K562 (cell line): ENCODE measurements at regions not wholly inside any gene's neighbourhood (a gene's known extent, or its start where the extent isn't known, plus 50 kb on each side); places are given as distances from the start of the nearest gene placed in this dataset.

ENCODE experiments used
- ATAC-seq: fragments of 200-7000 bp; cut with Tn5 transposase; 3 replicates; pipeline ENCODE4 v1.9.1; 2020; ENCODE audit warnings: moderate library complexity
- BruUV-seq: library from RNA; stranded (reverse); fragments of 400-500 nt; replicated peaks from 2 replicates; lab custom pipeline; 2021; lab: Mats Ljungman, UMichigan
- CTCF ChIA-PET: fragments of 300-600 bp; formaldehyde crosslinking; extraction: SDS; loops from one replicate; lab custom pipeline; 2021; ENCODE audit warnings: low intra/inter-chr PET ratio; lab: Yijun Ruan, JAX
- POLR2A ChIA-PET: fragments of 300-600, 350-650 bp; sonication (Branson Sonifier 250); formaldehyde crosslinking; extraction: SDS; loops from one replicate; lab custom pipeline; 2021; ENCODE audit warnings: antibody characterized with exemption, inconsistent platforms; lab: Yijun Ruan, JAX
- DNase-seq, 4 experiments: peaks; one replicate each; pipeline versions ENCODE4 v3.0.0 to v3.0.0-alpha.2; 2011 to 2018; ENCODE audit warnings: low spot score in 3 of 4, mixed read lengths in 3 of 4; ENCODE audit errors: extremely low read depth in 1 of 4
- FAIRE-seq: peaks from 2 replicates; lab custom pipeline; 2011; peaks lifted over from hg19 to GRCh38; lab: Jason Lieb, UNC
- H2AFZ ChIP-seq: 2 replicates; pipeline ENCODE4 v1.6.0; 2011; ENCODE audit warnings: low read depth, low read length, control low read depth, inconsistent platforms
- H3K27ac ChIP-seq: fragments of 200-600 bp; 3 replicates; pipeline ENCODE4 v1.8.0; 2011; ENCODE audit warnings: low read depth, mild to moderate bottlenecking, control low read depth, inconsistent platforms, low read length, moderate library complexity, mixed read lengths; ENCODE audit errors: extremely low read depth
- H3K27me3 ChIP-seq, 2 experiments: fragments of 300-600 bp in 1 of 2; 2 replicates in 1 of 2; 3 replicates in 1 of 2; pipeline versions ENCODE4 v1.6.0 to v1.8.0; 2011; ENCODE audit warnings: inconsistent platforms in 2 of 2, low read length in 2 of 2, mild to moderate bottlenecking in 1 of 2, mixed read lengths in 1 of 2, moderate library complexity in 1 of 2; ENCODE audit not compliant: control insufficient read depth in 2 of 2, insufficient read depth in 2 of 2
- H3K36me3 ChIP-seq: fragments of 300-600 bp; 3 replicates; pipeline ENCODE4 v1.8.0; 2011; ENCODE audit warnings: mild to moderate bottlenecking, low read length, inconsistent platforms; ENCODE audit not compliant: control insufficient read depth, insufficient read depth
- H3K4me1 ChIP-seq, 2 experiments: fragments of 200-600 bp in 1 of 2; replicated peaks in 1 of 2; 2 replicates in 1 of 2; 3 replicates in 1 of 2; pipeline versions ENCODE4 v1.5.1 to v1.8.0; 2011; ENCODE audit warnings: inconsistent platforms in 2 of 2, low read length in 2 of 2, mild to moderate bottlenecking in 1 of 2, mixed read lengths in 1 of 2, moderate library complexity in 1 of 2; ENCODE audit not compliant: control insufficient read depth in 2 of 2, insufficient read depth in 2 of 2
- H3K4me2 ChIP-seq: 2 replicates; pipeline ENCODE4 v1.6.1; 2011; ENCODE audit warnings: low read length, control low read depth, inconsistent platforms, mixed read lengths; ENCODE audit not compliant: insufficient read depth
- H3K4me3 ChIP-seq: fragments of 200-600 bp; sonication (generic), shearing (Covaris generic); 2 replicates; pipeline ENCODE4 v1.5.1; 2016; ENCODE audit warnings: control low read depth, inconsistent platforms
- H3K79me2 ChIP-seq: fragments of 200-600 bp; 3 replicates; pipeline ENCODE4 v1.8.0; 2011; ENCODE audit warnings: low read length, inconsistent platforms; ENCODE audit not compliant: control insufficient read depth, insufficient read depth
- H3K9ac ChIP-seq, 2 experiments: 2 replicates each; pipeline versions ENCODE4 v1.6.0 to v1.6.1; 2011; ENCODE audit warnings: low read depth in 2 of 2, low read length in 2 of 2, control low read depth in 1 of 2, inconsistent platforms in 1 of 2, mild to moderate bottlenecking in 1 of 2, mixed read lengths in 1 of 2; ENCODE audit not compliant: insufficient read depth in 1 of 2
- H3K9me1 ChIP-seq: one replicate; pipeline ENCODE4 v1.6.0; 2011; ENCODE audit warnings: inconsistent platforms, mild to moderate bottlenecking, low read length, moderate library complexity; ENCODE audit not compliant: control insufficient read depth, insufficient read depth
- H3K9me3 ChIP-seq: replicated peaks from 2 replicates; pipeline ENCODE4 v1.5.1; 2011; ENCODE audit warnings: low read depth, low read length, inconsistent platforms; ENCODE audit not compliant: control insufficient read depth, insufficient read depth
- H4K20me1 ChIP-seq: replicated peaks from 2 replicates; pipeline ENCODE4 v1.6.1; 2011; ENCODE audit warnings: low read length, inconsistent platforms, mixed read lengths; ENCODE audit not compliant: control insufficient read depth, insufficient read depth
- ATF7 ChIP-seq: fragments of 450-650 bp; IDR thresholded peaks from 2 replicates; pipeline ENCODE4 v1.7.1; 2014; ENCODE audit warnings: mild to moderate bottlenecking, moderate library complexity
- C11orf30 ChIP-seq: fragments of 450-650 bp; IDR thresholded peaks from 2 replicates; pipeline ENCODE4 v1.6.1; 2016; ENCODE audit warnings: low read depth, mild to moderate bottlenecking
- EP400 ChIP-seq: fragments of 450-650 bp; IDR thresholded peaks from 2 replicates; pipeline ENCODE4 v1.6.1; 2017; ENCODE audit warnings: antibody characterized with exemption, mild to moderate bottlenecking, moderate library complexity
- FOXK2 ChIP-seq, 2 experiments: fragments of 450-650 bp; IDR thresholded peaks in 1 of 2; conservative IDR thresholded peaks in 1 of 2; 2 replicates each; pipeline ENCODE4 v1.6.1; 2016; ENCODE audit warnings: low read depth in 2 of 2, mild to moderate bottlenecking in 1 of 2
- KLF1 ChIP-seq: fragments of 450-650 bp; IDR thresholded peaks from 2 replicates; pipeline ENCODE4 v1.6.1; 2016; ENCODE audit warnings: missing genetic modification characterization, missing compliant biosample characterization
- MAFG ChIP-seq: fragments of 450-650 bp; conservative IDR thresholded peaks from 2 replicates; pipeline ENCODE4 v1.6.1; 2016; ENCODE audit warnings: missing genetic modification characterization, missing compliant biosample characterization
- MIER1 ChIP-seq: fragments of 450-650 bp; IDR thresholded peaks from 2 replicates; pipeline ENCODE4 v1.6.1; 2016; ENCODE audit warnings: antibody characterized with exemption, mild to moderate bottlenecking, low read depth
- MXI1 ChIP-seq: IDR thresholded peaks from 2 replicates; pipeline ENCODE4 v1.6.1; 2011; ENCODE audit warnings: low read depth, mild to moderate bottlenecking, improper control_type of control experiment, low read length
- NCOA4 ChIP-seq: fragments of 450-650 bp; IDR thresholded peaks from 2 replicates; pipeline ENCODE4 v1.6.1; 2018; ENCODE audit warnings: mild to moderate bottlenecking; ENCODE audit not compliant: partially characterized antibody
- NFE2 ChIP-seq: IDR thresholded peaks from 2 replicates; pipeline ENCODE4 v1.6.1; 2014; ENCODE audit warnings: antibody characterized with exemption, low read depth
- NFE2L1 ChIP-seq: fragments of 450-650 bp; IDR thresholded peaks from 2 replicates; pipeline ENCODE4 v1.6.1; 2016; ENCODE audit warnings: missing genetic modification characterization, low read depth, mild to moderate bottlenecking, missing compliant biosample characterization, moderate library complexity, borderline replicate concordance
- PRMT5 ChIP-seq: sonication (generic); formaldehyde crosslinking; IDR thresholded peaks from 2 replicates; pipeline ENCODE4 v1.5.0; 2020; ENCODE audit warnings: missing genetic modification reagents
- RFX5 ChIP-seq: IDR thresholded peaks from 2 replicates; pipeline ENCODE4 v1.6.1; 2011; ENCODE audit warnings: low read depth, mild to moderate bottlenecking, improper control_type of control experiment, low read length
- RFX7 ChIP-seq: fragments of 250-450 bp; sonication (Bioruptor Pico); IDR thresholded peaks from 2 replicates; pipeline ENCODE4 v1.5.1; 2021; ENCODE audit warnings: mild to moderate bottlenecking
- RUNX1 ChIP-seq: sonication (generic); IDR thresholded peaks from 2 replicates; pipeline ENCODE4 v1.6.1; 2016; ENCODE audit warnings: antibody characterized with exemption, low read depth
- SIN3B ChIP-seq: fragments of 450-650 bp; IDR thresholded peaks from 2 replicates; pipeline ENCODE4 v1.6.1; 2017; ENCODE audit warnings: low read depth, mild to moderate bottlenecking, moderate library complexity
- STAT5B ChIP-seq: fragments of 250-450 bp; sonication (Bioruptor Pico); IDR thresholded peaks from 2 replicates; pipeline ENCODE4 v1.8.0; 2021; ENCODE audit warnings: mild to moderate bottlenecking, inconsistent platforms
- ZKSCAN8 ChIP-seq: fragments of 200-800 bp; sonication (Bioruptor generic); IDR thresholded peaks from 2 replicates; pipeline ENCODE4 v1.6.1; 2016; ENCODE audit warnings: missing genetic modification characterization, missing compliant biosample characterization
- ZNF282 ChIP-seq: sonication (generic); formaldehyde crosslinking; IDR thresholded peaks from 2 replicates; pipeline ENCODE4 v1.8.1; 2023; ENCODE audit warnings: missing genetic modification reagents
- WGBS: fragments of 100-300 bp; shearing (Covaris generic); methylation state at CpG from one replicate; pipeline ENCODE4 v1.1.6; 2016; ENCODE audit warnings: low coverage, mixed read lengths; ENCODE audit not compliant: insufficient coverage; ENCODE audit errors: missing lambda C conversion rate; 5-methylcytosine and 5-hydroxymethylcytosine counted together
- in situ Hi-C: fragments of 300-500 bp; cut with MboI; formaldehyde crosslinking; loops from 4 replicates; pipeline ENCODE4 v1.15.0; 2018; ENCODE audit warnings: inconsistent platforms, mixed read lengths
- intact Hi-C: fragments of 100-400 bp; cut with micrococcal nuclease; formaldehyde crosslinking; loops from 2 replicates; pipeline ENCODE4 v1.14.2; 2022

- intact Hi-C loops, result no loop called here
Measured at GRCh38 chr2:111689174-111689573, 194.8 kb downstream of the ANAPC1 start.

DNA sequence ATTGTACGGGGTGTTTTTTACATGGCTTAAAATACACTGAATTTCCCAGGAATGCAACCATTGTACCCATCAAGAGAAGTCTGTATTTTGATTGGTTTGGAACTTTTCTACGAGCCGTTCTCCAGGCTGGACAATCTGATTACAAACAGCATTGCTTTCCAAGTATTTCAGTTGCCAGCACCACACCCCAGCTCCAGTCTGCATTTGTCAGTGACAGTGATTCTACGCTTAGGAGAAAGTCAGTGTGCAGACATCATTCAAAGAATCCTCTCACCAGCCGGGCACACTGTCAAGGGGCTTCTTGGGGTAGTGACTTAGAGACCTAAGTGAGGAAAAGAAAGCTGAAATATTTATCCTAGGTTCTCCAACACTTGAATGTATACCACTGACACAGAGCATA lies 194.1 kb downstream of the ANAPC1 start:
- FAIRE-seq (no peak), ATAC-seq (no peak), DNase-seq (no peak)
- no TSS peak for BruUV-seq
- POLR2A ChIA-PET, result interaction anchor here (1.8 to 2.2 kb wide), 2 partner anchors 10 to 12 kb away, joined by 4 to 10 read pairs; no protein-coding TSS in a partner anchor
- H3K9ac ChIP-seq, result no peak overlapping the region
- H3K4me2 ChIP-seq, result no peak overlapping the region
- no peaks in the 10 kb centered on the region for H3K9me3 ChIP-seq
- no peaks in the 10 kb centered on the region for H3K9me1 ChIP-seq
- WGBS, result 57% methylated on average over 5 of the region's 5 CpGs
- in situ Hi-C loops (no loop called here), intact Hi-C loops (loop anchor here (10.0 kb wide), 1 partner anchor 875 kb away; no protein-coding TSS in a partner anchor)
- no peak overlapping the region for H3K27ac ChIP-seq
- no peak overlapping the region for H2AFZ ChIP-seq
- H3K27me3 ChIP-seq, result no peaks in the 10 kb centered on the region
- no peaks in the 10 kb centered on the region for H3K36me3 ChIP-seq
- CTCF ChIA-PET, result no interaction called here
- H3K4me3 ChIP-seq, result no peak overlapping the region
- no peaks in the 10 kb centered on the region for H4K20me1 ChIP-seq
- H3K4me1 ChIP-seq, result no peaks in the 10 kb centered on the region; a peak in 1 of 5 replicates
- H3K79me2 ChIP-seq, result no peaks in the 10 kb centered on the region
- no peak for TF ChIP-seq ZNF282 (CRISPR knock-in tag)
- no peak for TF ChIP-seq ATF7
- TF ChIP-seq PRMT5, result no peak
- no peak for TF ChIP-seq MIER1
- no peak for TF ChIP-seq RFX7
- no peak for TF ChIP-seq ZKSCAN8 (CRISPR knock-in tag)
- TF ChIP-seq FOXK2 (conservative IDR thresholded peaks at IDR 0.05 in 1 of 2, IDR thresholded peaks at IDR 0.05 in 1 of 2; ENCODE audit: low read depth in 2 of 2), result no peak
- TF ChIP-seq SIN3B, result no peak
- TF ChIP-seq RFX5, result no peak
- TF ChIP-seq NFE2L1 (tag), result no peak
- no peak for TF ChIP-seq STAT5B (CRISPR knock-in tag)
- no peak for TF ChIP-seq EP400
- no peak for TF ChIP-seq RUNX1
- TF ChIP-seq KLF1 (tag), result no peak

More at GRCh38 chr2:111689174-111689573, 194.8 kb downstream of the ANAPC1 start:
- Histone ChIP-seq H3K36me3 (no peaks in the 10 kb centered on the region), H3K9me1 (no peaks in the 10 kb centered on the region), H3K9me3 (no peaks in the 10 kb centered on the region), H3K4me3 (no peak overlapping the region), H2AFZ (no peak overlapping the region)
- no peak for TF ChIP-seq NCOA4
- TF ChIP-seq NFE2L1 (tag), result peak; percentile 51; the same call in 1 of the 2 replicates
- TF ChIP-seq MXI1, result no peak
- peak; percentile 78 for TF ChIP-seq MAFG (tag)
- peak; percentile 47; the same call in 1 of the 2 replicates for TF ChIP-seq C11orf30
- TF ChIP-seq NFE2, result 0 out of 2 replicates have a peak, but pooled peaks have one; percentile 22
- TF ChIP-seq, all 486 proteins: peak for 4
- Histone ChIP-seq H4K20me1 (no peaks in the 10 kb centered on the region), H3K4me1 (no peaks in the 10 kb centered on the region; a peak in 1 of 5 replicates), H3K9ac (peak overlapping the region in 1 of 2 experiments; percentile 61; a peak in 1 of 4 replicates), H3K27ac (no peak overlapping the region), H3K79me2 (no peaks in the 10 kb centered on the region), H3K27me3 (no peaks in the 10 kb centered on the region), H3K4me2 (no peak overlapping the region)
- ChIA-PET CTCF (no interaction called here), POLR2A (no interaction called here)
- in situ Hi-C loops, result no loop called here
- FAIRE-seq (no peak), DNase-seq (no peak), ATAC-seq (no peak)
- no TSS peak for BruUV-seq
